Inflammatory macrophage (primary cell): ENCODE measurements at regions not wholly inside any gene's neighbourhood (a gene's known extent, or its start where the extent isn't known, plus 50 kb on each side); places are given as distances from the start of the nearest gene placed in this dataset.

Source experiments
- DNase-seq, 2 donors: peaks; one replicate each; pipeline ENCODE4 v3.0.0-alpha.2; 2020 to 2022

DNA sequence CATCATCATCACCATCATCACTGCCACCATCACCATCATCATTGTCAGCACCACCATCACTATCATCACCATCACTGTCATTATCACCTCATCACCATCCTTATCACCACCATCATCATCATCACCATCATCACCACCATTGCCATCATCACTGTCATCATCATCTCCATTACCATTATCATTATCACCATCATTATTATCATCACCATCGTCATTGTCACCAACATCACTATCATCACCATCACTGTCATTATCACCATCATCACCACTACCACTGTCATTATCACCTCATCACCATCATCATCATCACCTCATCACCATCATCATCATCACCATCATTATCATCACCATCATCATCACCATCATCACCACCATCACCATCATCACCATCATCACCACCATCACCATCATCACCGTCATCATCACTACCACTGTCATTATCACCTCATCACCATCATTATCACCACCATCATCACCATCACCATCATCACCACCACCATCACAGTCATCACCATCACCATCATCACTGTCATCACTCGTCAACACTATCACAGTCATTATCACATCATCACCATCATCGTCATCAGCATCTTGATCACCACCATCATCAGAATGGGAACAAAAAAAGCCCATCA, 191.1 kb downstream of the TTLL2 start:
- no peak for DNase-seq

GRCh38 chr6:167517254-167517916, 192.5 kb downstream of the TTLL2 start:
- DNase-seq = no peak

DNA sequence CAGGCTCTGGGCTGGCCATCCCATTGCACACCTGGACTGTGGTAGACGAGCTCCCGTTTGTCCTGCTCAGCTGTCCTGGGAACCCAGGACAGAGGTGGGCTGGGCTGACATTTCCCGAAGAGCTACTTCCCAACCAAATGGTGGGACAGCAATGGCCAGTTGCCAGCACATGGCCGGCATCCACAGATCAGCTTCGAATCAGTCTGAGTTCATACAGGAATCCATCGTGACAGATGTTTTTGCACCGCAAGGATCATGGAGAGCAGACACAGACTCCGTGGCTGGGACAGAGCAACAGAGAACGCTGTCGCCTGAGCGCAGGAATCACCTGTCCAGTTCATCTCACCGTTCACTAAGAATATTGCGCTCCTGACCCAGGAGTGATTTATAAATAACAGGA, 198.5 kb downstream of the TTLL2 start:
- DNase-seq = no peak

DNA sequence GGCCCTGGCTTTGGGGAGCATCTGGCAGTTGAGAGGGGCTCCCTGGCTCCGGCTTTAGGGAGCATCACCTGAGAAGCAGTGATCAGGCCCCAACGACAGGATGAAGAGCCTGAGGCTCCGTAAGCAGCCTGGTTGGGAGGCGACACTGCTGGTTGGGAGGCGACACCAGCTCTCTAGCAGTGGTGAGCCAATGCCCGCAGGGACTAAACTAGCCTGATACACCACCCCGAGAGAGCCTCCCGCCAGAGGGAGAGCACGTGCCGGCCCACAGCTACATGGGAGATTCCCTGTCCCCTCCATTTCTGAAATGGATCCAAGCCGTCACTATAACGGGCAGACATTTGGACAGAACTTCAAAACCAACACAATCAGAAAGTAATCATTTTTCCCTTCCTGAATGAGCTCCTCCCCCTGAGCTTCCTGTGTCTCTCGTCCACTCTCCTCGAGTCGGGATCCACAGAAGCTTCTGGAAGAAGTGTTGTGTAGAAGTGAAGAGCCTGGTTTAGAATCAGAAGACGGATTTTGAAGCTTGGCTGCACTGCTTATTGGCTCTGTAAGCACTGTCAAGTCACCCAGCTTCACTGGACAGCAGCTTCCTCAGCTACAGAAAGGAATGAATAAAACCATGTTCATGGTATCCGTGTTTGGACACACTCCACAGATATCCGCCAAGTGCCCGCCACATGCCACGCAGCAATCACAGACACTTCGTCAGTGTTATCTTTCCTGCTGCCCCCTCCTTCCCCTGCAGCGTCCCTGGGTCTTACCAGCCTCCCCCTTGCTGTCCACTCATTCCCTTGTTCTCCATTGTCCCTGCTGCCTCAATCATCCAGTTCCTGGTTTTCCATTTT, 199.6 kb downstream of the TTLL2 start:
- no peak for DNase-seq

- DNase-seq = no peak
Observed at GRCh38 chr6:167525774-167526173, 200.9 kb downstream of the TTLL2 start.

DNA sequence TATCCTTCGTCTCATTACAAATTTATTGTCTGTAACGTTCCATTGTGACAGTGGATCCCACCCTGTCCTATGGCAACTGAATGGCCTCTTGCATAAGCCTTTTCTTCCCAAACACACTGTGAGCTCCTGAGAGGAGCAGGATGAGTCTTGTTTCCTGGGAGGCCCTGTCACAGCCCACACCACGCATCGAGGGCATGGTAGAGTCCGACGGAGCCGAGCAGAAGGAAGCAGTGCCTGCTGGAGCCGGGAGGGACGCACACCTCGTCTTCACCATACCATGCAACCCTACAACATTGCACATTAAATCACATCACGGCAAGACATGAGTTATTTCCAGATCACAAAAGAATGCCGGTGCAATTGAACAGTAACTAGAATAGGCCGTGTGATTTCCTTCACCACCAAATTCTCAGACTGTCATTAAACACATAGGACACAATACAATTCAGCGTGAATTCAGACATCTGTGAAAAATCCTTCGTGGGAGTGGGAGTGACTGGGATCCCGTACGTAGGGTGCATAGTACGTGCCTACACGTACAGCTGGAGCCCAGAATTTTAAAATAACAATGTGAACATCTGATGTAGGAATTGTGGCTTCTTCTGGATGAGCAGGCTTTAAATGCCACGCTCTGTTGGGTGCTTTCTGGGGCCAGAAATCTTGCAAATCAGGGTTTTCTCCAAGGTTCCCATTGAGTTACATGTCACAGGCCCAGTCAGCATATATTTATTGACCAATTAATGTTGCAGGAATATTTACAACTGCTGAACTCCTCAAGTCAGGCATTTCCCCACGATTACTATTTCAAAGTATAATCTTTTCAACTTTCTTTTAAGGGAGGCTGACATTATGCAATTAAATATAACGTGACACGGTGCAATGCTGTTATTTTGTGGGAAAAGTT, 201.8 kb downstream of the TTLL2 start:
- DNase-seq = no peak

- DNase-seq = no peak
Observed at GRCh38 chr6:167528239-167528638, 203.4 kb downstream of the TTLL2 start.

DNA sequence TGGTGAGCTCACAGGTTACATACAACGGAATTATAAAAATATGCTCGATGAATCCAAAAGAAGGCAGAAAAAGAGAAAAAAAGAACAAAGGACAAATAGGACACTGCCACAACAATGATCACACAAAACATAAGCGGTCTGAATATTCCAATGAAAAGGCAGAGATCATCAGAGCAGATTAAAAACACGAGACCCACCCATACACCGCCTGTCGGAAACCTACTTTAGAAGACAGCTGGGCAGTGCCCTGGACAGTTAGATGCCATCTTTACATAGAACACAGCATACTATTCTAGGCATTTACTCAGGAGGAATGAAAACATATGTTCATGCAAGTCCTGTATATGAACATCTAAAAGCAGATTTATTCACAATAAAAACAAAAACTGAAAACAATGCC, 204.1 kb downstream of the TTLL2 start:
- no peak for DNase-seq

GRCh38 chr6:167529444-167530335, 204.8 kb downstream of the TTLL2 start:
- no peak for DNase-seq

GRCh38 chr6:167530951-167531350, 206.1 kb downstream of the TTLL2 start:
- DNase-seq = no peak

DNA sequence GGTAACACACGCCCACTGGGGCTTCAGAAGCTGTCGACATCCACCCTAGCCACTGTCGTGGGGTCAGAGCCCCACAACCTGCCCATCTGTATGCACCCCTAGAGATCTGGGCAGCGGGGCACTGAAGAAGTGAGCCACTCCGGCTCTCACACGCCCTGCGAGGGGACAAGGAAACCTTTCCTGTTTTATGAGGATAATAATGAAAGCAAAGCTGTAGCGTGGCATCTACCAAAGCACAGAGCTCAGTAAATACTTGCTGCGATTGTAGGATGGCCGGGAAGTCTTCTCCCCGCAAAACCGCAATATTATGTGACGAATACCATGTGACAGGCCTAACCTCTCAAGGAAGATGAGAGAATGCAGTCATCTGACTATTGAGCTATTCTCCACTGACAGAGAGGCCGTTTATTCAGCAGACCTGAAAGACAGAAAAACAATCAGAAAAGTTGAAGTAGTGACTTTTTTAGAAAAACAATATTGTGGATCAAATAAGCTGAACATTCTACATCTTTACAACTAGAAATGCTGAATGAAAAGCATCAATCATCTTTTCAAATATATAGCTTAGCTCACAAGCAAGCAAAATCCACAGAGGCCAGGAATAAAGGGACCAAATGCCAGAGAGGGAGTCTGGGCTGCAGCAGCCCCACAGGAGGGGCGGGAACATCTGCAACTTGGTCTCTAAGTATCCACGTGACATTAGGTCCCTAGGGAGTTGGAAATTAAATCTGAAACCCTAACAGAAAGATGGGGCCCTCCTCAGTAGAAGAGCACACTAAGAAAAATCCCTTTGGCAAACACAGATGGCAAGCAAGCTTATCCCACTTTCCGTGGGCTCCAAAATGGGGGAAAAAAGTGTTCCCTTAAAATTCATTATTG, 207.8 kb downstream of the TTLL2 start:
- DNase-seq = no peak

- no peak for DNase-seq
Observed at GRCh38 chr6:167533851-167534250, 209.0 kb downstream of the TTLL2 start.

DNA sequence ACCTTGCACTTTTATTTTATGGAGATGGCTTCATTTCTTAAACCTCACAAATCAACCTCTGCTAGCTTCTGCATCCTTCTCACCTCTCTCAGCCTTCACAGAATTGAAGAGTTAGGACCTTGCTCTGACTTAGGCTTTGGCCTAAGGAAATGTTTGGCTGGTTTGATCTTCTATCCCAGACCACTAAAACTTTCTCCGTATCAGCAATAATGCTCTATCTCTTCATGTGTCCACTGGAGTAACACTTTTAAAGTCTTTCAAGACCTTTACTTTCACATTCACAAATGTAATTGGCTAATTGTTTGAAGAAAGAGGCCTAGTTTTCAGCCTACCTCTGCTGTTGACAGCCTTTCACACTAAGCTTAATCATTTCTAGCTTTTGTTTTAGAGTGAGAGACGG, 212.9 kb downstream of the TTLL2 start:
- no peak for DNase-seq

DNA sequence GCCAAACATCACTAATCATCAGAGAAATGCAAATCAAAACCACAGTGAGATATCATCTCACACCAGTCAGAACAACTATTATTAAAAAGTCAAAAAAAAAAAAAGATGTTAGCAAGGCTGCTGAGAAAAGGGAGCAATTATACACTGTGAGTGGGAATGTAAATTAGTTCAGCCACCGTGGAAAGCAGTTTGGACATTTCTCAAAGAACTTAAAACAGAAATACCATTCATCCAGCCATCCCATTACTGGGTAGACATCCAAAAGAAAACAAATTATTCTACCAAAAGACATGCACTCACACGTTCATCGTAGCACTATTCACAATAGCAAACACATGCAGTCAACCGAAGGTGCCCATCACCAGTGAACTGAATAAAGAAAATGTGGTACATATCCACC, 213.9 kb downstream of the TTLL2 start:
- no peak for DNase-seq

DNA sequence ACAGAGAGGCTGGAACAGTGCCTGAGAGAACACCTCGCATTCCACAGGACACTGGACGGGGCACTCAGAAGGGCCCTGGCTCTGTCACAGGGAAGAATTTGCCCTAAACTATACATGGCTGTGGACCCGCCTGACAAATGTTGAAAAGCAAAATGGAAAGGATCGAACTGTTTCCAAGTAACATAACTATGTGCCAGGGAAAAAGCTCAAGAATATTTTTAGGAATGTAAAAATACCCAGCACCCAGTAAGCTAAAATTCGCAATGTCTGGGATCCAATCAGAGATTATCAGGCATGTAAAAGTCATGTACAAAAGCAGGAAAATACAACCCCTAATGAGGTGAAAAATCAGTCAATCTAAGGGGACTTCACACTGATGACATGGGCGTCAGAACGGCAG, 215.9 kb downstream of the TTLL2 start:
- no peak for DNase-seq

DNA sequence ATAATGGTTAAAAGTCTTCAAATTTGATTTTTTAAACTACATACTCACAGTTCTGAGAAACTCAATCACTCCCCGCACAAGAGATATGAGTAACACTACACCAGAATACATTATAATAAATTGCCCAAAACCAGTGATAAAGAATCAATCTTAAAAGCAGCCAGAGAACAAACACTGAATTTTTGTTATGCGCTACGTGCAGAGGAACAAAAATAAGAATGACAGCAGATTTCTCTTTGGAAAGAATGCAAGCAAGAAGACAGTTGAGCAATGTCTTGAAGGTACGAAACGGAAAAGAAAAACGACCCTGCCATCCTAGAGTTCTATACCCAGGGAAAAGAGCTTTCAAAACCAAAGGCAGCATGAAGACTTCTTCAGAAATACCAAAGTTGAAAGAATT, 216.7 kb downstream of the TTLL2 start:
- no peak for DNase-seq

DNA sequence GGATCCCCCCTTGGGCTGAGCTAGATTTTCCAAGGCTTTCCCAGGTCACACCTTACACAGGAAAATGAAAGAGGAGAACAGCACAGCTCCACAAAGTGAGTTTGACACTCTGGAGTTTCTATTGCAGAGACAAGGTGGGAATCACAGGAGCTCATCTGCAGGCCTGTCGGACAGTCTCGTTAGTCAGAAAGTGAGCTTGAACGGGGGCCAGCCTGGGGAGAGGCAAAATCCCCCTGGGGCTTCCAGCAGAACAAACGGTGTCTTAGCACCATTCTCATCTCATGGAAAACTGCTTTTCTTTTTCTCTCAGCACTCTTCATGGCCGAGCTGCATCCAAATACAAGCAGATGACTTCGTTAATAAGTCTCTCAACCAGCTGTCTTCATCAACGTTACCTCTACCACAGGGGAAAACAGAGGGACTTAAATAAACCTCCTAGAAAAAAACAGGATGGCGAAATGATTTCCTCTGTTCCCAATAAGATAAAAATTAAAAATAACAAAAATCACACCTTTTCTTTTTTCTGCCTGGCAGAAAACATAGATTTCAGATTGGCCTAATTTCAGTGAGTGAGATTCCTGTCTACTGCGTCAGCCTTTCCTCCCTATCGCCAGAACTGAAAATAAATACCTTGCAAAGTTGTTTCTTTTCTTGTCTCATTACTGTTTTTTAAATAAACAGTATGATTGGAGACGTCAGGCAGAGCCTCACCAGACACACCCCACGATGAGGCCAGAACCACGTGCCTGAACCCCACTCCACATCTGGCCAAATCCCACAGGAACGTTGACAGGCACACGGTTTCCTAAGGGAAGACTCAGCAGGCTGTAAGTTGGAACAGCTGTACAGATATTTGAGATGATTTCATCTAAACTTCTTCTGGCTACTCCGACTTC, 219.0 kb downstream of the TTLL2 start:
- no peak for DNase-seq

- no peak for DNase-seq
Observed at GRCh38 chr6:167546611-167547327, 221.9 kb downstream of the TTLL2 start.

- DNase-seq = no peak
Observed at GRCh38 chr6:167547328-167547692, 222.4 kb downstream of the TTLL2 start.
